DOHH2 (cell line): ENCODE measurements at regions not wholly inside any gene's neighbourhood (a gene's known extent, or its start where the extent isn't known, plus 50 kb on each side); places are given as distances from the start of the nearest gene placed in this dataset.

Experiments
- H3F3A ChIP-seq: fragments of 200-600 bp; sonication (generic), shearing (Covaris generic); 2 replicates; pipeline ENCODE4 v1.6.0; 2016; ENCODE audit warnings: antibody characterized with exemption, mild to moderate bottlenecking; ENCODE audit not compliant: control insufficient read depth, insufficient read depth
- H3K27ac ChIP-seq: fragments of 200-600 bp; sonication (generic); 2 replicates; pipeline ENCODE4 v1.5.1; 2014; ENCODE audit warnings: low read depth, mild to moderate bottlenecking, low read length, moderate library complexity
- H3K27me3 ChIP-seq: fragments of 200-600 bp; sonication (generic); 2 replicates; pipeline ENCODE4 v1.6.1; 2014; ENCODE audit warnings: mild to moderate bottlenecking, low read length, mixed read lengths; ENCODE audit not compliant: control insufficient read depth
- H3K36me3 ChIP-seq: fragments of 200-600 bp; sonication (generic); 2 replicates; pipeline ENCODE4 v1.6.1; 2014; ENCODE audit warnings: mild to moderate bottlenecking, low read length, moderate library complexity, mixed read lengths; ENCODE audit not compliant: control insufficient read depth
- H3K4me1 ChIP-seq: fragments of 200-600 bp; sonication (generic); 2 replicates; pipeline ENCODE4 v1.6.1; 2014; ENCODE audit warnings: mild to moderate bottlenecking, low read length, mixed read lengths; ENCODE audit not compliant: control insufficient read depth
- H3K4me2 ChIP-seq: fragments of 200-600 bp; sonication (generic); 2 replicates; pipeline ENCODE4 v1.6.0; 2014; ENCODE audit warnings: mild to moderate bottlenecking, low read length, moderate library complexity
- H3K4me3 ChIP-seq: fragments of 200-600 bp; sonication (generic); 2 replicates; pipeline ENCODE4 v1.5.1; 2014; ENCODE audit warnings: mild to moderate bottlenecking, low read length, mixed read lengths
- H3K79me2 ChIP-seq: fragments of 200-600 bp; sonication (generic); 2 replicates; pipeline ENCODE4 v1.6.1; 2014; ENCODE audit warnings: mild to moderate bottlenecking, low read length, mixed read lengths; ENCODE audit not compliant: control insufficient read depth
- H3K9me2 ChIP-seq: fragments of 200-600 bp; sonication (generic); replicated peaks from 2 replicates; pipeline ENCODE4 v1.6.1; 2014; ENCODE audit warnings: mild to moderate bottlenecking, low read length, mixed read lengths; ENCODE audit not compliant: control insufficient read depth
- H3K9me3 ChIP-seq: fragments of 200-600 bp; sonication (generic); 2 replicates; pipeline ENCODE4 v1.6.1; 2014; ENCODE audit warnings: antibody characterized with exemption, low read length, mixed read lengths; ENCODE audit not compliant: control insufficient read depth, insufficient read depth
- H4K20me1 ChIP-seq: fragments of 200-600 bp; sonication (generic); 2 replicates; pipeline ENCODE4 v1.6.0; 2014; ENCODE audit warnings: low read depth, mild to moderate bottlenecking, antibody characterized with exemption, low read length, moderate library complexity; ENCODE audit not compliant: control insufficient read depth, insufficient read depth
- CTCF ChIP-seq: fragments of 200-600 bp; sonication (generic); IDR thresholded peaks from one replicate; pipeline ENCODE4 v1.5.1; 2014; ENCODE audit warnings: antibody characterized with exemption, mild to moderate bottlenecking, low read depth, low read length; ENCODE audit not compliant: poor library complexity, severe bottlenecking
- EZH2phosphoT487 ChIP-seq: fragments of 200-600 bp; sonication (generic); IDR thresholded peaks from 2 replicates; pipeline ENCODE4 v1.6.1; 2017; ENCODE audit warnings: borderline replicate concordance, mild to moderate bottlenecking, antibody characterized with exemption, low read length, moderate library complexity, mixed read lengths

GRCh38 chr2:58640042-58640441 lies 398.9 kb upstream of the FANCL start:
- H3K9me2 ChIP-seq = no peaks in the 10 kb centered on the region
- H3K27me3 ChIP-seq = no peaks in the 10 kb centered on the region
- no peaks in the 10 kb centered on the region for H3K79me2 ChIP-seq
- no peak overlapping the region for H3K4me3 ChIP-seq
- no peaks in the 10 kb centered on the region for H3K36me3 ChIP-seq
- no peaks in the 10 kb centered on the region for H3K9me3 ChIP-seq
- no peak overlapping the region for H3K27ac ChIP-seq
- no peaks in the 10 kb centered on the region for H4K20me1 ChIP-seq
- H3K4me1 ChIP-seq = peaks cover 5% of the 10 kb centered on the region
- H3F3A ChIP-seq = no peaks in the 10 kb centered on the region
- TF ChIP-seq CTCF = no peak
- TF ChIP-seq EZH2phosphoT487 = no peak
- no peak overlapping the region for H3K4me2 ChIP-seq

GRCh38 chr2:58638256-58638805 lies 397.2 kb upstream of the FANCL start:
- Histone ChIP-seq H3K4me3 (no peak overlapping the region), H3K9me2 (no peaks in the 10 kb centered on the region), H3F3A (no peaks in the 10 kb centered on the region), H3K27me3 (no peaks in the 10 kb centered on the region), H3K4me2 (no peak overlapping the region), H3K27ac (no peak overlapping the region), H3K9me3 (no peaks in the 10 kb centered on the region), H4K20me1 (no peaks in the 10 kb centered on the region), H3K36me3 (no peaks in the 10 kb centered on the region), H3K4me1 (no peaks in the 10 kb centered on the region), H3K79me2 (no peaks in the 10 kb centered on the region)
- TF ChIP-seq CTCF = no peak
- TF ChIP-seq EZH2phosphoT487 = no peak

GRCh38 chr2:58636872-58637271 lies 395.7 kb upstream of the FANCL start:
- no peaks in the 10 kb centered on the region for H3K36me3 ChIP-seq
- H3K9me3 ChIP-seq = no peaks in the 10 kb centered on the region
- no peaks in the 10 kb centered on the region for H4K20me1 ChIP-seq
- H3K9me2 ChIP-seq = no peaks in the 10 kb centered on the region
- H3K4me3 ChIP-seq = no peak overlapping the region
- TF ChIP-seq EZH2phosphoT487 (no peak), CTCF (no peak)
- H3F3A ChIP-seq = no peaks in the 10 kb centered on the region
- H3K4me1 ChIP-seq = no peaks in the 10 kb centered on the region
- no peaks in the 10 kb centered on the region for H3K27me3 ChIP-seq
- no peak overlapping the region for H3K4me2 ChIP-seq
- H3K27ac ChIP-seq = no peak overlapping the region
- no peaks in the 10 kb centered on the region for H3K79me2 ChIP-seq
